ENCODE measurements at regions not wholly inside any gene's neighbourhood (a gene's known extent, or its start where the extent isn't known, plus 50 kb on each side); places are given as distances from the start of the nearest gene placed in this dataset.
"Not testable (repeated sequence)": the region's sequence is repeated elsewhere in the genome, so short reads cannot be mapped to it uniquely, and the experiment has no call there.

GRCh38 chr5:88092358-88092757 is 176.3 kb downstream of the TMEM161B start:
- DNase-seq: no peak

DNA sequence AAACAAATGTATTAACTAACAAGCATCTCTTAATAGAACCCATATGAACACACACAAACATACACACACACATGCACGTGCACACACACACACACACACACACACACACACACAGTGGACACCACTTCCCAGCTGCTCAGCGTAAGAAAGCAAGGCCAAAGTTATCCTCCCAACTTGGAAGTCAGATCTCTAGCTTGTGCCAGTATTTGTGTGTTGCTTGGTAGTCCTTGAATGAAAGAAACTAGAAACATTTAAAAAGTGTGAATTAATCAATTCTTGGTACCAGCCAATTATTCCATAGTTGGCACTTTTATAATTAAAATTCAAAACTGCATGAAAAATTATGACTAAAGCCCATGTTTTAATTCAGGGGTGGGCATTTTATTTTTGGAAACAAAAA is 178.1 kb downstream of the TMEM161B start:
- DNase-seq: no peak

DNA sequence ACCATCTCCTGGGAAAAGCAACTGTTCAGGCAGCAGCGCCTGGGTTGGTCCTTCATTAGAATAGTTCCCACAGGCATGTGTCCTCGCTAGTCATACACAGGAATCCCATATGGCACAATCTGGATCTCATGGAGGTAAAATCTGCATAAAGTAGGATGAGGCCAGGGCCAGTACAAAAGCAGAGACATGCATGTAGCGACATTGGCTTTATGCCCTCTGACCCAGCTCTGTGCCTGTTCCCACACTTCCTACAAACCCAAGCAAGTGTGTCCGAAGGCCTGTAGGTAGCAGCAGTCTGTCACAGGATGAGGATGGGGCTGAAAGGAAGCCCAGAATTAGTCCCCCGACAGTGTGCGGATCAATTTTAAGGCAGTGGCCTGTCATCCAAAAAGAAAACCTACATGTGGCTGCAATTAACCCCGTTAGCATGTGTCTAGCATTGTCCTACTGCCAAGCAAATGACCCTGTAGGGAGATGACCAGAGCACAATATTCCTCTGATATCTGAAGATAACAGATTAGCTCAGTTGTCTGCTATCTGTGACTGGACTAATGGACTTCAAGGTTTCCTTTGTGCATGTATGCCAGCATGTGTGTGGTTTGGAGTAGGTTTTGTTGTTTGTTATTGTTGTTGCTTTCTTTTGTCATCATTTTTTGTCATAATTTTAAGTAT is 178.8 kb downstream of the TMEM161B start:
- DNase-seq: no peak

DNA sequence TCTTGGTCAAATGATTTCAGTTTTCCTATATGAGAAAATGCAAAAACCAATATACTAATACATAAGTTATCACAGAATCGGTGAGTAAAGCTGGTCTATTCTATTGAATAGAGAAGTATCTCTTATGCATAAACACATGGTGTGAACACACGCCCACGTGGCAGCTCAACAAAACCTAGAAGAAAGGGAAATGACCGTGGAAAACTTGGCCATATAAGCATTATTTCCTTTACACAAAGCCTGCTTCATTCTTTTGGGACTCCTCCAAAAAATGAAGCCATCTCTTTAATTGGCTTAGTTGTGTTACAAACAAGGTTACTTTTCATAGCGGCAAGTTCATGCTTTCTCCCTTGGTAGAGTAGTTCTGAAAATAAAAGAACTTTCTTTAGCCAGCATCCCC is 183.2 kb downstream of the TMEM161B start:
- no peak for DNase-seq

- no peak for DNase-seq
These were observed 186.8 kb downstream of the TMEM161B start for GRCh38 chr5:88081877-88082276.

DNA sequence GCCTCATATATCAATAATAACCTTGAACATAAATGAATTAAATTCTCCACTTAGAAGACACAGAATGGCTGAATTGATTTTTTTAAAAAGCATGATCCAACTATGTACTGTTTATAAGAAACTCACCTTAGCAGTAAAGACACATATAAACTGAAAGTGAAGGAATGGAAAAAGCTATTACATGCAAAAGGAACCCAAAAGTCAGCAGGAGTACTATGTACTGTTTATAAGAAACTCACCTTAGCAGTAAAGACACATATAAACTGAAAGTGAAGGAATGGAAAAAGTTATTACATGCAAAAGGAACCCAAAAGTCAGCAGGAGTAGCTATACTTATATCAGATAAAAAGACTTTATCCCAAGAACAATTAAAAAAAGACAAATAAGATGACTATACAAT is 204.8 kb downstream of the TMEM161B start:
- DNase-seq: no peak

- no peak for DNase-seq
These were observed 208.5 kb downstream of the TMEM161B start for GRCh38 chr5:88060194-88060593.

DNA sequence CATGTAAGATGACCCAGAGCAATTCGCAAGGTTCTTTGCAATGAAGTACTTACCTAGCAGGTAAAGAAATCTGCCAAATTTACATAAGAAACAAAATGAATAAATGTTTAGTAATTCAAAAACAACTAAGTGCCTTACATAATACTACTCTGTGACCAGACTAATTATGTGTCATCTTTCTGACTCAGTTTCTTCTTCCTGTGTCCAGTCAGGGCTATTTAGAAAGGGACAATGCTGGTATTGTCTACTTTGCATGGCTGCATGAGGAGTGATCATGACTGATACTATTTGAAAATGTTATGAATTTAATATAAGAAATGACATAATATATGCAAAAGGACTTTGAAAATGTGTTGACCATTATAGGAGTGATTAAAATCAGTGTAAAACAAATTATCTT is 210.0 kb downstream of the TMEM161B start:
- DNase-seq: no peak

GRCh38 chr5:88052468-88052867 is 216.2 kb downstream of the TMEM161B start:
- DNase-seq: not testable (repeated sequence)

DNA sequence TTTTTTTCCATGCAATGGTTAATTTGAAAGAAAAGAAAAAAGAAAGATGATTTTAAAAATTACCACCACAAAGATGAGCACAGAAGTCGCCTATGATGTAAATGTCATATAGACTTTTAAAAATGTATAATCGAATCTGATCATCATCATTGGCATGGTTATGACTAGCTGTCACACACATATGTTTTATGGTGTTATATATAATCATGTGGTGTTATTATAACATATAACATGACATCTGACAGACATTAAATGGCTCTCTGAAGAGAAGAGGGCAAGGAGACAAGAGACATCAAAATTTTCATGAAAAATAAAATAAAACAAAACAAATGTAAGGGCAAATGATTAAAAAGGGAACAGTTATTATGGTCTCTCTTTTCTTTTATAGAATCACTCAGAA is 217.5 kb downstream of the TMEM161B start:
- no peak for DNase-seq

DNA sequence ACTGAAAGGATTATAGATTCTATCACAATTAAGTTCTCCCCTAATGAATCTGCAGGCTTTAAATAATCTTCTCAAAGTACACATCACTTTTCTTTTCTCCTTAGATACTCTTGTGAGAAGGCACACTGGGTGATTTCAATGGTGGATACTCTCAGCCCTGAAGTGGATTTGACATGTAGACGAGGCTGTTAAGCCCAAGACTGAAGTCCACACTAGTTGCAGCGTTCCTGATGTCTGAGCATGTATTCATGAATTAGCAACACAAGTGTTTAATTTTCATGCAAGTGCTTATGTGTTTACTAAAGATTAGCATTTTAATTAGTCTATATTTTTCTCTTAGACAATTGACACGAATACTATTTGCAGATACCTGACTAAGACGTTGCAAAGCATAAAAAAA is 218.9 kb downstream of the TMEM161B start:
- no peak for DNase-seq

- no peak for DNase-seq
These were observed 219.5 kb downstream of the TMEM161B start for GRCh38 chr5:88049156-88049555.

GRCh38 chr5:88045931-88046461 is 222.6 kb downstream of the TMEM161B start:
- no peak for DNase-seq

GRCh38 chr5:88045165-88045564 is 223.5 kb downstream of the TMEM161B start:
- DNase-seq: no peak

- no peak for DNase-seq
These were observed 234.1 kb downstream of the TMEM161B start for GRCh38 chr5:88034520-88034919.

DNA sequence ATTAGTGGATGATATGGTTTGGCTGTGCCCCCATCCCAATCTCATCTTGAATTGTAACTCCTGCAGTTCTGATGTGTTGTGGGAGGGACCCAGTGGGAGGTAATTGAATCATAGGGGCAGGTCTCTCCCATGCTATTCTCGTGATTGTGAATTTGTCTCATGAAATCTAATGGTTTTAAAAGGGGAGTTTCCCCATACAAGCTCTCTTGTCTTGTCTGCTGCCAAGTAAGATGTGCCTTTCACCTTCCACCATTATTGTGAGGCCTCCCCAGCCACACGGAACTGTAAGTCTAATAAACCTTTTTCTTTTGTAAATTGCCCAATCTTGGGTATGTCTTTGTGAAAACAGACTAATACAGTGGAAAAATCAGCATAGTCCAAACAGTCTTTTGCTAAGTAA is 235.5 kb downstream of the TMEM161B start:
- DNase-seq: no peak

DNA sequence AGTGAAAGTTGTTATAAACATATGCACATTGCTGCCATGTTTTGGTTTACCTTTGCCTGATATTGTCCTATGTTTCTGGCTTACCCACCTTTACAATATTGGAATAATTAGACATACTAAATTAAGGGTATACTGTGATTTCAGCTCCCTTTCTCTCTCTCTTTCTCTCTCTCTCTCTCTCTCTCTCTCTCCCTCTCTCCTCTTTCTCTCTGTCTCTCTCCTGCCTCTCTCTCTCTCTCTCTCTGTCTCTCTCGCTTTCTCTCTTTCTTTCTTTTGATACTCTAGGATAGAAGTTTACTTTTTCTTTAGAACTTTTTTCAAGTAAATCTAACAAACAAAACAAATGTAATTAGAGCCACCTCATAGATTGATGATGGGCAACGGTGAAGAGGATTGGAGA is 239.6 kb downstream of the TMEM161B start:
- DNase-seq: no peak

- DNase-seq: no peak
These were observed 247.5 kb downstream of the TMEM161B start for GRCh38 chr5:88021141-88021540.

GRCh38 chr5:88014984-88015383 is 253.7 kb downstream of the TMEM161B start:
- not testable (repeated sequence) for DNase-seq

DNA sequence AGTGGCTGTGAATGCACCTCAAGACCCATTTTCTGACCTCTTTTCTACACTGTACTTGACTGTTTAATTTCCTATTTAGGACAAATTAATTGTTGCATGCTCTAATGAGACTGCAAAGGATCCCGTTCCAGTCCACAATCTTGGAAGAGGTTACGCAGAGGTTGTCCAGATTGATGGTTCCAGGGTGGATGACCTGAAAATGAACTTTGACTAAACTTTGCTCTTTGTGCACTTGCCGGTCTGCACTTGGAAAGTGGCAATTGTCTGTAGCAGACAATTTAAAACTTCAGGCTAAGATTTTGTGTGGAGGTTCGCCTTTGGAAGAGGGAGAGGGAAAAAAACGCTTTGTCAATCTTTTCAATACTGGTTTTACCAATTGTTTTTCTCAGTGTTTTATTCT is 267.8 kb downstream of the TMEM161B start:
- no peak for DNase-seq

GRCh38 chr5:87997662-87998061 is 271.0 kb downstream of the TMEM161B start:
- no peak for DNase-seq

DNA sequence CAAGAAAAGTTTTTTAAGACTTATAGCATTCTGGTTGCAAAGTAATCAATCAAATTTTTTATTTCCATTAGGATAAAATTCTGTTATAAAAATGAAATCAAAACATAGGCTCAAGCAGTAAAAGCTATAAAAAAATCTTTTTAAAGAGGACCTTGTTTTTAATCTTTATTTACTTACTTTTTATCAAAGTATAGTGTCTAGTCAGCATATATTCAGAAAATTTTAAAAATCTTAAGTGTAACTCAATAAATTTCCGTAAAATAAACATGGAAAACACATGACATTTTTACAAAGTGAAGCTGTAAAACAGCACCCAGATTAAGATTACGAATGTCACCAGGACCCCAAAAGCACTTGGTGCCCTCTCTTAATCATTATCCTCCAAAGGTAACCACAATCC is 302.4 kb downstream of the TMEM161B start:
- no peak for DNase-seq

DNA sequence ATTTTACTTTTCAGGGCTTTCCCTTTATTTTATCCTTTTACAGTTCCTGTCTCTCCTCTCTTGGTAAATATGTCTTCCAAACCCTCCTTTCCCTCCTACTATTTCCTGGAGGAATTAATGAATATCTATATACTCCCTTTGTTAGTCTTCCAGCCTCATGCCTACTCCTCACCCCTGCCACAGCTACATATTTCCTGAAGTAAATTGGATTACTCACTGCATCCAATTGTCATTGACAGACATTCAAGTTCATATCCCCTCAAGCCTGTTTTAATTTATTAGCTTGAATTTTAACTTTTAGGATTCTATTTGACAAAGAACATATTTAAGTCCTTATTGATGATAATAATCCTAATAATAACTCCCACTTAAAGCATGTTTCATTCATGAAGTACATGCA is 314.5 kb downstream of the TMEM161B start:
- no peak for DNase-seq

DNA sequence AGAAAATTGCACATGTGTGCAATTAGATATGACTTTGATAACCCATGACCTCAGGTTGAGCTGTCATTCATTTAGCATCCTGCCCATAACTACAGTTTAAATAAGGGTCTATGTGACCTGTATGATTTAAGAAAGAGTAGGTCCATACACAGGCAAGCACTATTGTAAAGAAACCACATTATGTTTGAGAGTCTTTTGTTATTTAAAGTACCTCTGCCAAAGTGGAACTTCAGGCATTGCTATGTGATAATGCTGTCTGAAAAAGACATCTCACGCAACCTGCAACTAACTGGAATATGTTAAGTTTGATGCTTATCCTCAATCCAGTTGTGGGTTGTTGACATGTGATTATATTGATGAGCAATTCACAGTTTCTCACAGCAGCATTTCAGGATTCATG is 317.0 kb downstream of the TMEM161B start:
- no peak for DNase-seq
